ENCODE measurements at regions not wholly inside any gene's neighbourhood (a gene's known extent, or its start where the extent isn't known, plus 50 kb on each side); places are given as distances from the start of the nearest gene placed in this dataset.

DNA sequence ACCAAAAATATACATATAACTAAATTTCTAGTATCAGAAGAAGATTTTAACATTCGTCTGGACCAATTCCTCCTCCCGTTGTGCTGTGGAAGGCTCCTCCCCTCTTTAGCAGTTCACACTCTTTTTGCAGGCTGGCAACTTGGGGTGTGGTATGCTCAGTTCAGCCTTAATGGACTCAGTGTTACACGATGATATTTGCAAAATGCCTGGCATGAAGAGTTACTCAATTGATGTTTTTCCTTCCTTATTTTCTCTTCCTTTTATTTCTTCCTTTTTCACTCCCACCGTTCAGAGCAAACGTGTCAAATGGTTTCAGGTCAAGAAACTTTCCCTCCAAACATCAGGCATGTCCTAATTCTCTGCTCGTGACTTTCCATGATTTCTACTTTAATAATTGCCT is 248.3 kb downstream of the PHF14 start:
- Histone ChIP-seq H3K9me1 (ENCODE audit: insufficient read depth, low read length) (no peaks in the 10 kb centered on the region), H2BK120ac (ENCODE audit: low read depth, low read length) (no peak overlapping the region), H2AFZ (replicated peaks; ENCODE audit: low read length, poor library complexity) (no peak overlapping the region), H2BK5ac (ENCODE audit: low read depth, low read length, poor library complexity, severe bottlenecking) (no peak overlapping the region), H4K20me1 (ENCODE audit: insufficient read depth, low read length) (no peaks in the 10 kb centered on the region), H3K9me3 (ENCODE audit: control insufficient read depth, insufficient read depth, low read length) (no peaks in the 10 kb centered on the region), H3K4me2 (ENCODE audit: low read depth, low read length) (no peak overlapping the region), H4K5ac (ENCODE audit: low read depth, low read length) (no peak overlapping the region), H3K9ac (ENCODE audit: low read depth, low read length) (no peak overlapping the region), H3K18ac (ENCODE audit: low read depth, low read length) (no peak overlapping the region), H2AK5ac (ENCODE audit: low read depth, low read length) (no peak overlapping the region), H3K56ac (ENCODE audit: extremely low read depth, insufficient read depth, low read length) (no peak overlapping the region), H2AK9ac (replicated peaks; ENCODE audit: low read depth, low read length, poor library complexity) (no peak overlapping the region), H4K8ac (ENCODE audit: low read depth in 2 of 2, low read length in 2 of 2) (no peak overlapping the region), H3K23ac (ENCODE audit: low read depth, low read length) (no peak overlapping the region), H3K36me3 (ENCODE audit: control insufficient read depth, insufficient read depth, low read length) (no peaks in the 10 kb centered on the region), H4K91ac (ENCODE audit: insufficient read depth, low read depth, low read length) (no peak overlapping the region), H3K4me3 (ENCODE audit: insufficient read depth, low read depth, low read length) (no peak overlapping the region), H3K79me1 (ENCODE audit: low read depth in 1 of 2, low read length in 2 of 2) (no peaks in the 10 kb centered on the region), H3K27me3 (ENCODE audit: control insufficient read depth, insufficient read depth, low read length) (no peaks in the 10 kb centered on the region), H3K4ac (ENCODE audit: low read depth, low read length) (no peak overlapping the region), H2BK20ac (ENCODE audit: low read depth, low read length) (no peak overlapping the region), H3K27ac (ENCODE audit: insufficient read depth, low read length) (no peak overlapping the region), H3K14ac (replicated peaks; ENCODE audit: low read depth, low read length) (no peak overlapping the region), H3K4me1 (ENCODE audit: control insufficient read depth, insufficient read depth, low read length) (no peaks in the 10 kb centered on the region), H2BK15ac (ENCODE audit: low read depth, low read length) (no peak overlapping the region)
- no TSS peak for BruUV-seq (replicated peaks)
- ATAC-seq (ENCODE audit: low read depth) (no peak), DNase-seq (no peak)
- dilution Hi-C loops (cut with HindIII; ENCODE audit: low sequenced_read_pairs, unreplicated experiment) (no loop called here), in situ Hi-C loops (cut with MboI; ENCODE audit: low sequenced_read_pairs) (no loop called here), intact Hi-C loops (cut with micrococcal nuclease) (no loop called here)
- WGBS, 2 experiments (ENCODE audit: extremely low coverage in 2 of 2, insufficient read length in 1 of 2): no CpG with 5 or more reads among the region's 6 CpGs
- CTCF ChIA-PET: interaction anchor here (0.9 kb wide), 1 partner anchor 10 kb away, joined by 3 read pairs; no protein-coding TSS in a partner anchor
- no peak for TF ChIP-seq NFE2L2 (IDR thresholded peaks at IDR 0.05; ENCODE audit: low read depth, low read length)
- TF ChIP-seq, protein P1, sequence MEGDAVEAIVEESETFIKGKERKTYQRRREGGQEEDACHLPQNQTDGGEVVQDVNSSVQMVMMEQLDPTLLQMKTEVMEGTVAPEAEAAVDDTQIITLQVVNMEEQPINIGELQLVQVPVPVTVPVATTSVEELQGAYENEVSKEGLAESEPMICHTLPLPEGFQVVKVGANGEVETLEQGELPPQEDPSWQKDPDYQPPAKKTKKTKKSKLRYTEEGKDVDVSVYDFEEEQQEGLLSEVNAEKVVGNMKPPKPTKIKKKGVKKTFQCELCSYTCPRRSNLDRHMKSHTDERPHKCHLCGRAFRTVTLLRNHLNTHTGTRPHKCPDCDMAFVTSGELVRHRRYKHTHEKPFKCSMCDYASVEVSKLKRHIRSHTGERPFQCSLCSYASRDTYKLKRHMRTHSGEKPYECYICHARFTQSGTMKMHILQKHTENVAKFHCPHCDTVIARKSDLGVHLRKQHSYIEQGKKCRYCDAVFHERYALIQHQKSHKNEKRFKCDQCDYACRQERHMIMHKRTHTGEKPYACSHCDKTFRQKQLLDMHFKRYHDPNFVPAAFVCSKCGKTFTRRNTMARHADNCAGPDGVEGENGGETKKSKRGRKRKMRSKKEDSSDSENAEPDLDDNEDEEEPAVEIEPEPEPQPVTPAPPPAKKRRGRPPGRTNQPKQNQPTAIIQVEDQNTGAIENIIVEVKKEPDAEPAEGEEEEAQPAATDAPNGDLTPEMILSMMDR (conservative IDR thresholded peaks at IDR 0.05; ENCODE audit: low read depth, low read length): no peak
- TF ChIP-seq RAD21 (IDR thresholded peaks at IDR 0.05; ENCODE audit: low read length): no peak
- no peak for TF ChIP-seq BHLHE40 (IDR thresholded peaks at IDR 0.05; ENCODE audit: low read depth, low read length)
- TF ChIP-seq POLR2A (IDR thresholded peaks at IDR 0.05; ENCODE audit: low read depth, low read length): no peak
- TF ChIP-seq, protein P2, sequence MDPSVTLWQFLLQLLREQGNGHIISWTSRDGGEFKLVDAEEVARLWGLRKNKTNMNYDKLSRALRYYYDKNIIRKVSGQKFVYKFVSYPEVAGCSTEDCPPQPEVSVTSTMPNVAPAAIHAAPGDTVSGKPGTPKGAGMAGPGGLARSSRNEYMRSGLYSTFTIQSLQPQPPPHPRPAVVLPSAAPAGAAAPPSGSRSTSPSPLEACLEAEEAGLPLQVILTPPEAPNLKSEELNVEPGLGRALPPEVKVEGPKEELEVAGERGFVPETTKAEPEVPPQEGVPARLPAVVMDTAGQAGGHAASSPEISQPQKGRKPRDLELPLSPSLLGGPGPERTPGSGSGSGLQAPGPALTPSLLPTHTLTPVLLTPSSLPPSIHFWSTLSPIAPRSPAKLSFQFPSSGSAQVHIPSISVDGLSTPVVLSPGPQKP (IDR thresholded peaks at IDR 0.05; ENCODE audit: borderline replicate concordance, low read depth, low read length): no peak
- POLR2A ChIA-PET (ENCODE audit: unreplicated experiment): no interaction called here
